ENCODE measurements at regions not wholly inside any gene's neighbourhood (a gene's known extent, or its start where the extent isn't known, plus 50 kb on each side); places are given as distances from the start of the nearest gene placed in this dataset.

- no peak for TF ChIP-seq FOXM1 (IDR thresholded peaks at IDR 0.05; ENCODE audit: borderline replicate concordance)
- no peak for TF ChIP-seq CTBP1 (IDR thresholded peaks at IDR 0.05; ENCODE audit: borderline replicate concordance)
- no peak for TF ChIP-seq ELF4 (IDR thresholded peaks at IDR 0.05)
- TF ChIP-seq TARDBP (IDR thresholded peaks at IDR 0.05), result no peak
- no peak for TF ChIP-seq L3MBTL2 (conservative IDR thresholded peaks at IDR 0.05)
- TF ChIP-seq ZNF384 (IDR thresholded peaks at IDR 0.05), result no peak
- no peak for TF ChIP-seq ARNT (IDR thresholded peaks at IDR 0.05)
- TF ChIP-seq SP1 (IDR thresholded peaks at IDR 0.05), result no peak
Observed at GRCh38 chr12:87266305-87266704, 762.9 kb downstream of the C12orf50 start.

All from HEK293T (cell line).